ENCODE measurements at regions not wholly inside any gene's neighbourhood (a gene's known extent, or its start where the extent isn't known, plus 50 kb on each side); places are given as distances from the start of the nearest gene placed in this dataset.
A peak's percentile ranks its signal among the peaks of the same experiment; 100 is the strongest.
"Not testable (repeated sequence)": the region's sequence is repeated elsewhere in the genome, so short reads cannot be mapped to it uniquely, and the experiment has no call there.

- DNase-seq (ENCODE audit: low read depth), result no peak
Measured at GRCh38 chr1:100628631-100629081, 90.7 kb downstream of the GPR88 start.

- no peak for DNase-seq (ENCODE audit: low read depth)
Measured at GRCh38 chr1:100629391-100629790, 90.2 kb upstream of the VCAM1 start.

- DNase-seq (ENCODE audit: low read depth), result peak; percentile 94
Measured at GRCh38 chr1:100631015-100631551, 88.5 kb upstream of the VCAM1 start.

- no peak for DNase-seq (ENCODE audit: low read depth)
Measured at GRCh38 chr1:100642826-100643225, 76.7 kb upstream of the VCAM1 start.

GRCh38 chr1:100643471-100644196 lies 75.9 kb upstream of the VCAM1 start:
- DNase-seq (ENCODE audit: low read depth), result no peak

- no peak for DNase-seq (ENCODE audit: low read depth)
Measured at GRCh38 chr1:100646001-100646400, 73.5 kb upstream of the VCAM1 start.

- no peak for DNase-seq (ENCODE audit: low read depth)
Measured at GRCh38 chr1:100649146-100649545, 70.4 kb upstream of the VCAM1 start.

GRCh38 chr1:100657876-100658715 lies 61.4 kb upstream of the VCAM1 start:
- DNase-seq (ENCODE audit: low read depth), result no peak

GRCh38 chr1:100658716-100659026 lies 60.9 kb upstream of the VCAM1 start:
- no peak for DNase-seq (ENCODE audit: low read depth)

- DNase-seq (ENCODE audit: low read depth), result no peak
Measured at GRCh38 chr1:100661176-100661575, 58.4 kb upstream of the VCAM1 start.

GRCh38 chr1:100668494-100668893 lies 51.0 kb upstream of the VCAM1 start:
- not testable (repeated sequence) for DNase-seq (ENCODE audit: low read depth)

All from HS-5 (cell line).